Activated CD4-positive, alpha-beta T cell treated with anti-CD3 and anti-CD28 coated beads, Interleukin-2, Interleukin-4, amounts not matched to agents 100 ng/mL and 50 ng/mL, durations not matched to agents 16 hours and 8 hours (primary cell): ENCODE measurements at regions not wholly inside any gene's neighbourhood (a gene's known extent, or its start where the extent isn't known, plus 50 kb on each side); places are given as distances from the start of the nearest gene placed in this dataset.
"Not testable (repeated sequence)": the region's sequence is repeated elsewhere in the genome, so short reads cannot be mapped to it uniquely, and the experiment has no call there.

Source experiments
- DNase-seq: peaks from one replicate; pipeline ENCODE4 v3.0.0-alpha.2; 2020; ENCODE audit warnings: low spot score

DNA sequence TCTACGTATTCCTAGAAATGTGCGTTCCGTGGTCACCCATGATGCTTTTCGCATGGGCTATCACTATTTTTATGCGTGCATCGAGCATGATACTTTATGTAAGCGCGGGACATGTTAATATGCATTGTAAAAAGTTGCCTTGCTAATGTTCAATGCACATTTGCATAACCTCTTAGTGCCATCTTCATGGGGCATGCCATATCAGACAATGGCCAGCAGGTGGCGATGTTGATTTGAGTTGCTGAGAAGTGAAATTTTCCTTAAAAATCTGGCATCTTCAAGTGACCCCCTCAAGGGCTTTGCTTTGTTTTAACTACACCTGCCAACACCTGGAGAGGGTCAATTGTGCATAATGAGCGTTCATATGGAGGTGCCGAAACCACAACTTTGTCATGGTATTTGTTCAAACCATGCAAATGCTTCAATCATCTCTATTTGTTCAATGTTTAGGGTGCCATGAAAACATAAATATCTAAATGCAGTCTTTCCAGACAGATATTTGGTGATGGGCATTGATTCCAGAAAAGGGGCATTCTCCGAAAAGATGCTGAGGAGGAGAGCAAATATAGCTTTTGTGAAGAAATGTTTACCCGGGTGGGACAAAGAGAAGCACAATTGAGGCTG lies 833.9 kb upstream of the PRKX start:
- peak; percentile 38 for DNase-seq

DNA sequence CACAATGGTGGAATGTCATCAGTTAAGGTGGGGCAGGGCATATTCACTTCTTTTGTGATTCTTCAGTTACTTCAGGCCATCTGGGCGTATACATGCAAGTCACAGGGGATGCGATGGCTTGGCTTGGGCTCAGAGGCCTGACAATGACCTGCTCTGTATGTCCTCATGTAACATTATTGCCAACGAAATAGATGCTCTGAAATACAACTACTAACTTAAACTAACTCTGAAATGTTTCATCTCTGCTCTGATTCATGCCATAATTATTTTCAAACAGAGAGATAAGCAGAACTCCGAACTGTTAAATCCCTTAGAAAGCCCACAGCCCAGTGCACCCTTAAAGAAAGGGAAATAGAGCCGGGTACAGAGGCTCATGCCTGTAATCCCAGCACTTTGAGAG lies 832.7 kb upstream of the PRKX start:
- not testable (repeated sequence) for DNase-seq

GRCh38 chrX:4528247-4528646 lies 814.8 kb upstream of the PRKX start:
- DNase-seq: no peak

GRCh38 chrX:4485912-4486311 lies 772.5 kb upstream of the PRKX start:
- no peak for DNase-seq

- DNase-seq: no peak
Observed at GRCh38 chrX:4484266-4484665, 770.8 kb upstream of the PRKX start.

- no peak for DNase-seq
Observed at GRCh38 chrX:4451591-4451990, 738.1 kb upstream of the PRKX start.

DNA sequence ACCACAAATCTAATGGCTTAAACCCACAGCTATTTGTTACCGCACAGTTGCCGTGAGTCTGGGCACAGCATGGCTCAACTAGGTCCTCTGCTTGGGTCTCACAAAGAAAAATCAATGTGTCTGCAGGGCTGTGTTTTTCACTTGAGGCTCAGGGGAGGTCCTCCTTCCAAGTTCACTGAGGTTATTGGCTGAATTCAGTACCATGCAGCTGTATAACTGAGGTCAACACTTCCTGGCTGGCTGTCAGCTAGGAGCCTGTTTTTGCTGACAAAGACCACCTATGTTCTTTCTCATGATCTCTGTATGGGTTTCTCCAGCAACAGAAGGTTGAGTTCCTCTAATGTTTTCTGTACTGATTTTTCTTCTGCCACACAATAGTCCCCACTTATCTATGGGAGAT lies 736.7 kb upstream of the PRKX start:
- no peak for DNase-seq

DNA sequence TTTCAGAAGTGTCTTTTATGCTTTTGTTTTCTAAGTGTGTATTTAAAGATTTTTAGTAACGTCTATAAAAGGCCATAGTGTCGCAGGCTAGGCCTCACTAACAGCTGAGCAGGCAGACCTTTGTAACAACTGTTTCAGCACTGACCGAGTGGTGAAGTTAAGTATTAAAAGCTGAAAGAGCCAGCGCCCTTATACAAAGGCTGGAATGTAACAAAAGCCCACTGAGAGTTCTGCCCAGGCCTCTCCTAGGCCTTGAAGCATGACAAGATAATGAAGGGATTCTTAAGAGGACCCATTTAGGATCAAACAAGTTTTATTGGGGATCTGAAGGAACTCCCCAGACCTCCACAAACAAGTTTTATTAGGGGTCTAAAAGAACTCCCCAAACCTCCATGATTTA lies 722.5 kb upstream of the PRKX start:
- no peak for DNase-seq

DNA sequence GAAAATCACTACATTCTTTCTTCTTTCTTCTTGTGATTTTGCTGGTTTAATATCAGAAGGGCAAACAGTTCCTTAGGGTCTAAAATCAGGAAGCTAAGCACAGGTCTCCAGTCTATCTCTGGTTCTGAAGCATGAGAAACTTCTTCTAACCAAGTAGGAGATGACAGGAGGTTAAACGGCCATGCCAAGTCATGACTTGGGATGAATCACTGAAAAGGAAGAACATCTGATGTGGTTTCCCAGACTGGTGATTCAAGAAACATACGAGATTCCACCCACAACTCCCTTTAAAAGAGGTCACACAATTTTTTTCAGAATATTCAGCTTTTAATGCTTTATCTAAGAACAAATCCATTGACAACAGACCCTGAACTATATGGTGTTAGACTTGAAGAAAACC lies 684.0 kb upstream of the PRKX start:
- no peak for DNase-seq

DNA sequence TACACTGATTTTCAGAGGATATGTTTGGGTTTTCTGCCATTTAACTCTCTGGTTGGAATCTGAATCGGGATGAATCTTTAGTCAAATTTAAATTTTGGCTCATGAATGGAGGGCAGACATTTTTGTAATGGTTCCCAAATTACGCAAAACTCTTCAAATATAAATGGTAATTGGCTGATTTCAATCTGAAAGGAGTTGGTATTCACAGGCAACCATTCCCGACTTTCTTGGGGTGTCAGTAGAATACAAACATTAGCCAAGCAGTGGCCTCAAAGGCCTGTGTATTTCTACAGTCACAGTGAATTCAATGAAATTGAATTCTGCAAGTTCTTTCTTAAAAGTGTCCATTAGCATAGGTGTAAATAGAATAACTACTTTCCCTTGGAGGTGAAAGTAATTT lies 668.8 kb upstream of the PRKX start:
- DNase-seq: no peak

DNA sequence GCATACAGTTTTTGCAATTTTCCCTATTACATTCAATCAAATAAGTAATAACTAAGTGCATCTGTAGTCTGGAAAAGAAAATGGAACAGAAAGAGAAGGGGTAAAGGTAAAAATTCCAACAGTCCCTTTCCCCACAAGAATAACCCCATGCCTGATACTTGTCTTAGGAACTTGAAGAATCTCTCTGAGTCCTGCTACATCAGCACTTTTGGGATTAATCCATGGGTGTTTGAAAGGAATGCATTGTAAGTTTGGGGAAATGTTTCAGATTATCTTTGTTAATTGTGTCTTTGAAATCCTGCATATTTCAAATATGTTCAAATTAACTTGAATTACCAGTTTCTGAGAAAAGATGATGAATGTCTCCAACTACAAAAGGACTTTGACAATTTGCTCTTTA lies 667.3 kb upstream of the PRKX start:
- DNase-seq: no peak

DNA sequence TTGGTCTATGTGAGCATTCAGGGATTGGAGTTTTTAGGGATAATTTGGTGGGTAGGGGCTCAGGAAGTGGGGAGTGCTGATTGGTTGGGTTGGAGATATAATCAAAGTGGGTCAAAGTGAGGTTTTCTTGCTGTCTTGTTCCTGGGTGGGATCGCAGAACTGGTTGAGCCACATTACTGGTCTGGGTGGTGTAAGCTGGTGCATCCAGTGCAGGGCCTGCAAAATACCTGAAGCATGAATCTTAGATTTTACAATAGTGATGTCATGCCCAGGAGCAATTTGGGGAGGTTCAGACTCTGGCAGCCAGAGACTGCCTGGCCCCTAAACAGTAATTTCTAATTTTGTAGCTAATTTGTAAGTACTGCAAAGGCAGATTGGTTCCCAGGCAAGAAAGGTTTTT lies 665.6 kb upstream of the PRKX start:
- DNase-seq: no peak

DNA sequence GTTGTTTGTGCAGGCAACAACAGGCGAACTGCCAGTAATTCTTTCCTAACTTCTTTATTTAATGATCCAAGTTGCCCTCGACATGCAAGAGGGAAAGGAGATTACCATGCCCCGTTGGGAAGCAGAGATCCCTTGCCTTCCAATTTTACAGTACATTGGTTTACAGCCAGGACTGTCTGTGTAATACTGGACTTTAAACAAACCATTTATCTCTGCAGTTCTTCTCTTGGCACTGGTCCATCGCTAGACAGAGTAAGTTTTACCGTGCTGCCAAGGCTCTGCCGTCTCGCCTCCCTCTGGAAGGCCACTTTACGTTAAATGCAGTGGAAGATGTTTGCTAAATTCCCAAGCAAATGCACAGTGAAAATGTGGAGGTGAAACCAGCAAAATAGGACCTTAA lies 660.3 kb upstream of the PRKX start:
- no peak for DNase-seq

DNA sequence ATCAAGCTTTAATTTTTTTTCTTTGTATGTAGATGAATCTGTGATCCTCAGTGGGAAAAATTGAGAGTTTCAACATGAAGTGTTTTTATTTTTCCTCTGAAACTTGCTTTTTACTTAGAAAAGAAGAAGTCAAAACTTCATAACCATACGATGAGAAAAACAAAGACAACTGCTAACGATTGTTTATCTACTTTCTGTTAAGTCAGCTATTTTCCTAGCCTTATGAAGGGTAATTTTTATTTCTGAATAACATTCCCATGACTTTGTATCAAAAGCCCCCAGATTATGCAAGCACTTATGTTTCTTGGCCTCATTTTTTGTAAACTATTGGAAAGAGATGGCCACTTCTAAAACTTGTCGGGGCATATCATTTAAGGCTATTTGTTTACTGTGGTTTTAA lies 645.1 kb upstream of the PRKX start:
- no peak for DNase-seq

DNA sequence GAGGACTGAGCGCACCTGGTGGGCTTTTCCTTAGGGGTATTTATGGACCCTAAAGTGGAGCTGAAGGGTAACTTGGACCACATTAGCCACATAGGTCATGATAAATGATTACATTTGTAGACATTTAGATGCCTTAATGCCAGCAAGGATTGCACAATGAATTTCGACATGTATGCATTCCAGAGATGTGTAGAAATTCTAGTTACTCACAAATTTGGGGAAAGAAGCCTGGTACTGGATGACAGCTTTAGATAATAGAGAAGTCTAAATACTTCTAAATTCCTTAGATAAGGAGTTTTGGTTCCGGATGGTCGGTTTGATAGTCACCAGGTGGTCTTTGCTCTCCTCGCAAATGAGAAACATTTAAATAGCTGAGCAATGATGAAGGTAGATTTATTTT lies 609.5 kb upstream of the PRKX start:
- no peak for DNase-seq

DNA sequence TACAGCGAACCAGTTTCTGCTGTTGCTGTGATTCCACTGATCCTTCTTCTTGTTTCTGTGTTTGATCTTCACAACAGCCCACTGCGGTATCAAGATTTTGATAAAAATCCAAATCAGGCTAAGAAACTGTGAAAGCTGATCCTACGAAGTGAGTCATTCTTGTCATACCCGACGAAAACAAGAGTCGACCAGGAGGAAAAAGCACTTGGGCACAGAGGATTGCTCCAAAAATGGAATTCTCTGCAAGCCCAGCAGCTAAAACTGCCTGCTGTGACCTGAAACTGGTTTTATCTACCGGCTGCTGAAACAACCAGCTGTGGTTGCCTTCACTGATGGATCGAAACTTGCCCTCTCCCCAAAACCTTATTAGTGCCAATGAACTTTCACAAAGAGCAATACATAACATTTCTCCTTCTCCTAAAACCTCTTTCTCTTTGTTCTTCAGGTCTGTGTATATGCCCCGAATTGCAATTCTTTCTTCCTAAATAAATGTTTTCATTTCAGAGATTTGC lies 607.0 kb upstream of the PRKX start:
- no peak for DNase-seq

DNA sequence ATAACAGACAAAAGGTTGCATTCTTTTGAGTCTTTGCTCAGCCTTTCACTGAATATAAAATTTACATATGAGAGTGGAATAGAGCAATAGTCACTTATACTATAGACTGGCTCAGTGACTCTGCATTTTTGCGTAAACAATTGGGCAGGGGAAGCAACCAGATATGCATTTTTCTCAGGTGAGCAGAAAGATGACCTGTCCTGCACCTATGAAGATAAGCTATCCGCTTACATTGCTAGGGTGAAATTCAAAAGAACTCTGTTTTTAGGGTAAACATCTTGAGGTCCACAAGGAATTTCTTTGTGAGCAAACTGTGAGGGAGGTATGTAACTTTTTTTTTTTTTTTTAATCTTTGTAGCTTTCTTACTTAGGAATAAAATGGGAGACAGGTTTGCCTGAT lies 602.4 kb upstream of the PRKX start:
- no peak for DNase-seq

DNA sequence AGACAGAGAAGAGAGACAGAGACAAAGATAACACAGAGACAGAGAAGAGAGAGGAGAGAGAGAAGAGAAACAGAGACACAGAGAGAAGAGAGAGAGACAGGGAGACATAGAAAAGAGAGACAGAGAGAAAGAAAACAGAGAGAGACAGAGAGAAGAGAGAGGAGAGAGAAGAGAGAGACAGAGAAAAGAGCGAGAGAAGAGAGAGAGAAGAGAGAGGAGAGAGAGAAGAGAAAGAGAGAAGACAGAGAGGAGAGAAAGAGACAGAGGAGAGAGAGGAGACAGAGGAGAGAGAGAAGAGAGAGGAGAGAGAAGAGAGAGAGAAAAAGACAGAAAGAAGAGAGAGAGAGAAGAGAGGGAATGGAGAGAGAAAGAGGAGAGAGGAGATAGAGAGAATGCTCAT lies 601.1 kb upstream of the PRKX start:
- no peak for DNase-seq

DNA sequence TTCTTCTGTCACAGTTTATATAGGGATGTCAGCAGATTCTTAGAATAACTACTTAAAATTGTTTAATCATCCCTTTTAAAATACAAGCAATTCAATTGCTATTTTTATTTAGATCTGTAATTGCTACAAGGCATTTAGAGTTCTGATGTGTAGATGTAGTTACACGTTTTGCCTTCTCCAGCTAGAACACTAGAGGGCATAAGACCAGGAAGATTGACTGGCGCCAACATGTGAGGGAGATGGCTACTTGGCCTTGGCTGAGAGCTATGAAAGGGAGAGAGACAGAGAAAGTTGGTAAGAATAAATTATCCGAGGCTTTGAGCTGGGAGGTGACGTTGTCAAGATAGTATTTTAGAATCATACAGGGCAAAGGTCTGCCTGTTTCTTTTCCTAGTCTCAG lies 563.7 kb upstream of the PRKX start:
- DNase-seq: no peak

GRCh38 chrX:4268676-4269075 lies 555.2 kb upstream of the PRKX start:
- DNase-seq: no peak

DNA sequence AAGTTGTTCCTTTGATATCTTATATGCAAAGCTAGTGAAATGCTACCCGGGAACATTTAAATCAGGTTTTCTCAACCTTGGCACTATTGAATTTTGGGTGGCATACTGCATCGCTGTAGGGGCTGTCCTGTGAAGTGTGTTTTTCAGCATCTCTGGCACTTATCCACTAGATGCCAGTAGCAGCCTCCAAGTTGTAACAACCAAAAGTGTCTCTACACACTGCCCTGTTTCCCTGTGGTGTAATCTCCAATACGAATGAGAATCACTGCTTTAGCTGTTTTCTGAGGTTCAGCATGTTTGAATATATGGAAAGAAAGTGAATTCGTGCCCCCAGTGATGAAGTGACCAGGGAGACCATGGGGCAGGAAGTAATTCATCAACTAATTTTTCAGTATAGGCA lies 551.6 kb upstream of the PRKX start:
- no peak for DNase-seq

GRCh38 chrX:4263030-4263803 lies 549.8 kb upstream of the PRKX start:
- DNase-seq: no peak

DNA sequence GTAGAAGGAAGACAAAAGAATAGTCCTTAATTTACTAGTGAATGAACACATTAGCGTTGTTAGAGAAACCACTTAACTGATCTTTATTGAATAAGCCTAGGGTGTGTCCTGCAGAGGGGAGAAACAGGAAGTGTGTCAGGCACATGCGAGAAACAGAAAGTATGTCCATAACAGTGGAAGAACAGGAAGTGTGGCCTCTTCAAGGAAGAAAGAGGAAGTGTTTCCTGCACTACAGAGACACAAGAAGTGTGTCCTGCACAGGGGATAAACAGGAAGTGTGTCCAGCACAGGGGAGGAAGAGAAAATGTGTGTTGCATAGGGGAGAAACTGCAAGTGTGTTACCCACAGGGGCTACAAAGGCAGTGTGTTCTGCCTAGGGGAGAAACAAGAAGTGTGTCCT lies 539.6 kb upstream of the PRKX start:
- no peak for DNase-seq

GRCh38 chrX:4249401-4249800 lies 536.0 kb upstream of the PRKX start:
- no peak for DNase-seq
